ENCODE measurements at regions not wholly inside any gene's neighbourhood (a gene's known extent, or its start where the extent isn't known, plus 50 kb on each side); places are given as distances from the start of the nearest gene placed in this dataset.

DNA sequence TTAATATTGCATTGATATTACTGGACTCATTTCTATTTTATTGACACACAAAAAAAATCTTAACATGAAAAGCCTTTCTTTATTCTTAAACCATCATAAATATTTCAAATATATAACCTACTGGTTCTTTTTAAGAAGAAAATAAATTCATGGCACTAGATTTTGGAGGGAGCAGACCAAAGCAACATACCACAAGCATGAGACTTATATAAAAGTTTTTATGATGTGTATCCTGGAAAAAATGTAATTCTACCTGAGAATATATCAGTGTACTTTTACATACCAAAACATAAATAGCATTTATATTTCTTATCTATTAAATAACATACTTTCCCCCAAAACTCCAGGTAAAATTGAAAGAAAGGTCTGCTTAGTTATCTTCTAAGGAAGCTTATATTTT is 508.2 kb upstream of the SEMA3D start:
- Histone ChIP-seq H3K36me3 (no peaks in the 10 kb centered on the region), H3K9me3 (no peaks in the 10 kb centered on the region), H3K4me1 (peaks cover 0 to 6% of the 10 kb centered on the region in 2 donors), H3K27me3 (no peaks in the 10 kb centered on the region), H3K27ac (no peak overlapping the region), H3K4me3 (replicated peaks in 1 of 3) (no peak overlapping the region)
- intact Hi-C loops (cut with DNase I): no loop called here
- no peak for DNase-seq
- no peak for TF ChIP-seq POLR2A (IDR thresholded peaks at IDR 0.05)
- TF ChIP-seq, protein P1, sequence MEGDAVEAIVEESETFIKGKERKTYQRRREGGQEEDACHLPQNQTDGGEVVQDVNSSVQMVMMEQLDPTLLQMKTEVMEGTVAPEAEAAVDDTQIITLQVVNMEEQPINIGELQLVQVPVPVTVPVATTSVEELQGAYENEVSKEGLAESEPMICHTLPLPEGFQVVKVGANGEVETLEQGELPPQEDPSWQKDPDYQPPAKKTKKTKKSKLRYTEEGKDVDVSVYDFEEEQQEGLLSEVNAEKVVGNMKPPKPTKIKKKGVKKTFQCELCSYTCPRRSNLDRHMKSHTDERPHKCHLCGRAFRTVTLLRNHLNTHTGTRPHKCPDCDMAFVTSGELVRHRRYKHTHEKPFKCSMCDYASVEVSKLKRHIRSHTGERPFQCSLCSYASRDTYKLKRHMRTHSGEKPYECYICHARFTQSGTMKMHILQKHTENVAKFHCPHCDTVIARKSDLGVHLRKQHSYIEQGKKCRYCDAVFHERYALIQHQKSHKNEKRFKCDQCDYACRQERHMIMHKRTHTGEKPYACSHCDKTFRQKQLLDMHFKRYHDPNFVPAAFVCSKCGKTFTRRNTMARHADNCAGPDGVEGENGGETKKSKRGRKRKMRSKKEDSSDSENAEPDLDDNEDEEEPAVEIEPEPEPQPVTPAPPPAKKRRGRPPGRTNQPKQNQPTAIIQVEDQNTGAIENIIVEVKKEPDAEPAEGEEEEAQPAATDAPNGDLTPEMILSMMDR (IDR thresholded peaks at IDR 0.05): no peak

DNA sequence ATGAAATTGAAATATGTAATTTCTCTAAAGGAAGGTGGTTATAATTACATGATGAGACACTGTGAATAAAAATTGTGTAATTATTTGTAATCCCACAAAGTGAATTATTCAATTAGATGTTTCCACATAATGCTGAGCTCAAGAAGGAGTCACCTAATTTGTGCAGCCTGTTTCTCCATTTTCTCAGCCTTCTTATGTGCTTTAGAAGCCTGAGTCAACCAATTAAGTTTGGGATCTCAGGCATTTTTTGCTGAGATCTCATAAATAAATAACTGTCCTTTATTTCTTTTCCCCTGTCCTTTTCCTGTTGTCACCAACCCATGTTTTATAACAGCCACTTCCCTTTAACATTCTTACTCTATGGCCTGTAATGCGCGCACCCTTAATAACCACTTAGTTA is 506.5 kb upstream of the SEMA3D start:
- WGBS, 2 donors: 91 to 94% methylated on average over 2 of the region's 2 CpGs
- DNase-seq: no peak
- TF ChIP-seq, protein P1 (IDR thresholded peaks at IDR 0.05): no peak
- TF ChIP-seq POLR2A (IDR thresholded peaks at IDR 0.05): no peak
- intact Hi-C loops (cut with DNase I): no loop called here
- H3K9me3 ChIP-seq: no peaks in the 10 kb centered on the region
- H3K4me3 ChIP-seq (replicated peaks in 1 of 3): no peak overlapping the region
- peaks cover 0 to 6% of the 10 kb centered on the region in 2 donors for H3K4me1 ChIP-seq
- no peaks in the 10 kb centered on the region for H3K36me3 ChIP-seq
- H3K27me3 ChIP-seq: no peaks in the 10 kb centered on the region
- H3K27ac ChIP-seq: no peak overlapping the region

DNA sequence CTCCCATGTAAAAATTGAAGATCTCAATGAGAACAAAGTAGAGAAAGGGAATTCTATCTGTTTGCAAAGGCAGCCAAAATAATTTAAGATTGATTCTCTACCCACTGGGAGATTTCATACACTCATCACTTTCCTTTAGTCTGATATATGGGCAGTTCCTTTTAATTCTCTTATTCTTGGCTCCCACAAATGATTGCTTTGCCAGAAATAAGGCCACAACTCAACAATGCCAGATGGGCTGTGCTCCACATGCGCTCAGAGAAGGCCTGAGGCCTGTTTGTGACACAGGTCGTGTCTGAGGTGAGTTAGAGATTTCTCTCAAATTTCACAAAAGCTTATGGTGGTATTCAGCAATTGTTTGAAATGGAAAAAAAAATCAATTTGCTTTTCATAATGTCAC is 501.9 kb upstream of the SEMA3D start:
- H3K4me3 ChIP-seq (replicated peaks in 1 of 3): no peak overlapping the region
- H3K4me1 ChIP-seq: no peaks in the 10 kb centered on the region
- H3K27me3 ChIP-seq: no peaks in the 10 kb centered on the region
- DNase-seq: no peak
- intact Hi-C loops (cut with DNase I): no loop called here
- no peak overlapping the region for H3K27ac ChIP-seq
- H3K9me3 ChIP-seq: no peaks in the 10 kb centered on the region
- H3K36me3 ChIP-seq: no peaks in the 10 kb centered on the region
- TF ChIP-seq, protein P1 (IDR thresholded peaks at IDR 0.05): no peak
- no peak for TF ChIP-seq POLR2A (IDR thresholded peaks at IDR 0.05)
- 66 to 85% methylated on average over 2 of the region's 2 CpGs for WGBS, 2 donors

DNA sequence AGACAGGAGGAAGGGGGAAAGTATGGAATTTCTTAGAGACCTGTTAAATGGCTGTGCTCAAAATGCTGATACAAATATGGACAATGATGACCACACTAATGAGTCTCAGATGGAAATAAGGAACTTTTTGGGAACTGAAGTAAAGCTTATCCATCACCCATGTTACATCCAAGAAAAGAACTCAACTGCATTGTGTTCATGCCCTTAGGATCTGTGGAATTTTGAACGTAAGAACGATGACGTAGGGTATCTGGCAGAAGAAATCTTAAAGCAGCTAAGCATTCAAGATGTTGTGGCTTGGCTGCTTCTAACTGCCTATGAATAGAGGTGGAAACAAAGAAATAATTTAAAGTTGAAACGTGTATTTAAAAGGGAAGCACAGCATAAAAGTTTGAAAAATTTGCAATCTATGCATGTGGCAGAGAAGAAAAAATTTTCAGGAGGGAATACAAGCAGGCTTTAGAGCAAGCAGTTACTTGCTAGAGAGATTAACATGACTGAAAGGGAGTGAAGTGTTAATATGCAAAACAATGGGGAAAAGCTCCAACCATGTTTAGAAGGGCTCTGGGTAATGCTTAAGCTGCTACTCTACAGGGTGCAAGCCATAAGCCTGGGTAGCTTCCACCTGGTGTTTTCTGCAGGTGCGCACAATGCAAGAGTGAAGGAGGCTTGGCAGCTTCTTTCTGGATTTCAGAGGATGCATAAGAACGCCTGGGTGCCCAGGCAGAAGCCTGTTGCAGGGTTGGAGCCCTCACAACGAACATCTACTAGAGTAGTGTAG is 499.7 kb upstream of the SEMA3D start:
- TF ChIP-seq POLR2A (IDR thresholded peaks at IDR 0.05): no peak
- TF ChIP-seq, protein P1 (IDR thresholded peaks at IDR 0.05): no peak
- H3K36me3 ChIP-seq: no peaks in the 10 kb centered on the region
- intact Hi-C loops (cut with DNase I): no loop called here
- WGBS, 2 donors: 89 to 92% methylated on average over 7 of the region's 7 CpGs
- H3K27ac ChIP-seq: no peak overlapping the region
- H3K4me1 ChIP-seq: no peaks in the 10 kb centered on the region
- no peaks in the 10 kb centered on the region for H3K27me3 ChIP-seq
- no peak for DNase-seq
- H3K4me3 ChIP-seq (replicated peaks in 1 of 3): no peak overlapping the region
- no peaks in the 10 kb centered on the region for H3K9me3 ChIP-seq

DNA sequence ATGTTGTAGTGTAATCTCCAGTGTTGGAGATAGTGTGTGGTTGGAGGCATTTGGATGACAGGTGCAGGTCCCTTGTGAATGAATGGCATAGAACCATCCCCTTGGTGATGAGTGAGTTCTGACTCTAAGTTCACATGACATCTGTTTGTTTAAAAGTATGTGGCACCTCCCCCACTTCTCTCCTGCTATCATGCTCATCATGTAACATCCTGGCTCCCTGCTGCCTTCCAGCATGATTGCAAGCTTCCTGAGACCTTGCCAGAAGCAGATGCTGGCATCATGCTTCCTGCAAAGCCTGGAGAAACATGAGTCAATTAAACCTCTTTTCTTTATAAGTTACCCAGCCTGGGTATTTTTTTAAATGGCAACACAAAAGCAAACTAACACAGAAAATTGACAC is 499.0 kb upstream of the SEMA3D start:
- no peaks in the 10 kb centered on the region for H3K36me3 ChIP-seq
- H3K27ac ChIP-seq: no peak overlapping the region
- no peak overlapping the region for H3K4me3 ChIP-seq (replicated peaks in 1 of 3)
- no peaks in the 10 kb centered on the region for H3K9me3 ChIP-seq
- no peaks in the 10 kb centered on the region for H3K27me3 ChIP-seq
- intact Hi-C loops (cut with DNase I): no loop called here
- no peak for TF ChIP-seq POLR2A (IDR thresholded peaks at IDR 0.05)
- TF ChIP-seq, protein P1 (IDR thresholded peaks at IDR 0.05): no peak
- no peak for DNase-seq
- no peaks in the 10 kb centered on the region for H3K4me1 ChIP-seq
